KOPT-K1 (cell line): ENCODE measurements at regions not wholly inside any gene's neighbourhood (a gene's known extent, or its start where the extent isn't known, plus 50 kb on each side); places are given as distances from the start of the nearest gene placed in this dataset.

ENCODE experiments used
- H3K27ac ChIP-seq: fragments of 200-600 bp; sonication (generic); 2 replicates; pipeline ENCODE4 v1.5.1; 2016; ENCODE audit warnings: antibody characterized with exemption, mild to moderate bottlenecking, low read depth, low read length; ENCODE audit not compliant: poor library complexity, severe bottlenecking
- H3K36me3 ChIP-seq: fragments of 200-600 bp; sonication (generic); 2 replicates; pipeline ENCODE4 v1.5.1; 2017; ENCODE audit warnings: antibody characterized with exemption, mild to moderate bottlenecking, low read length, moderate library complexity; ENCODE audit not compliant: insufficient read depth
- H3K9me3 ChIP-seq: fragments of 200-600 bp; sonication (generic); 2 replicates; pipeline ENCODE4 v1.5.1; 2017; ENCODE audit warnings: antibody characterized with exemption, low read length, mild to moderate bottlenecking; ENCODE audit not compliant: insufficient read depth, poor library complexity, severe bottlenecking

DNA sequence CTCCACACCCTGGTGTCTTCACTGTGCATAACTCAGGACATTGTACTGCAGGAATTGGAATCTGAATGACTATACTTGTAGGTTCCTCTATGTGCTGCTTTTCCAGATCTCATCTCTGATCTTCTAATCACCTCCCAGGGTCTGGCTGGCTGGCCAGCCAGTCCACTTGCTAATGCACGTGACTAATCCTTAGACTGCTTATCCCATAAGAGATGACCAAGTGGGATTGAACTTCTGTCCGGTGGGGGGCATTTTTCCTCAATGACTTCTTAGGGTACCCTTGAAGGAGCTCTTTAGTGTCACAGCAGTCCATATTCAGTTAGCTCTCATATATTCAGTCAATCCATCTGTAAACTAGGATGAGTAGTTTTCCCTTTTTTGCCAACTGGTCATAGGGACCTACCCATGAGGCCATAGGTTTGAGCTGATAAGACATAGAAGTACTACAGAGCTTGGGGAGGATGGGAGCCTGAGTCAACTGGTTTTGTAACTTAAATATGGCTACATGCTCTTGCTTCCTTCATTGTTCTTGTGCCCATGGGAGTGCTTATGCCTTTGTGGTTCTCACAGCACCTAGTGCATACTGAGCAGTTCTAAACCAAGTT lies 71.9 kb upstream of the WDR1 start:
- H3K27ac ChIP-seq: no peak overlapping the region
- no peaks in the 10 kb centered on the region for H3K9me3 ChIP-seq
- no peaks in the 10 kb centered on the region for H3K36me3 ChIP-seq

DNA sequence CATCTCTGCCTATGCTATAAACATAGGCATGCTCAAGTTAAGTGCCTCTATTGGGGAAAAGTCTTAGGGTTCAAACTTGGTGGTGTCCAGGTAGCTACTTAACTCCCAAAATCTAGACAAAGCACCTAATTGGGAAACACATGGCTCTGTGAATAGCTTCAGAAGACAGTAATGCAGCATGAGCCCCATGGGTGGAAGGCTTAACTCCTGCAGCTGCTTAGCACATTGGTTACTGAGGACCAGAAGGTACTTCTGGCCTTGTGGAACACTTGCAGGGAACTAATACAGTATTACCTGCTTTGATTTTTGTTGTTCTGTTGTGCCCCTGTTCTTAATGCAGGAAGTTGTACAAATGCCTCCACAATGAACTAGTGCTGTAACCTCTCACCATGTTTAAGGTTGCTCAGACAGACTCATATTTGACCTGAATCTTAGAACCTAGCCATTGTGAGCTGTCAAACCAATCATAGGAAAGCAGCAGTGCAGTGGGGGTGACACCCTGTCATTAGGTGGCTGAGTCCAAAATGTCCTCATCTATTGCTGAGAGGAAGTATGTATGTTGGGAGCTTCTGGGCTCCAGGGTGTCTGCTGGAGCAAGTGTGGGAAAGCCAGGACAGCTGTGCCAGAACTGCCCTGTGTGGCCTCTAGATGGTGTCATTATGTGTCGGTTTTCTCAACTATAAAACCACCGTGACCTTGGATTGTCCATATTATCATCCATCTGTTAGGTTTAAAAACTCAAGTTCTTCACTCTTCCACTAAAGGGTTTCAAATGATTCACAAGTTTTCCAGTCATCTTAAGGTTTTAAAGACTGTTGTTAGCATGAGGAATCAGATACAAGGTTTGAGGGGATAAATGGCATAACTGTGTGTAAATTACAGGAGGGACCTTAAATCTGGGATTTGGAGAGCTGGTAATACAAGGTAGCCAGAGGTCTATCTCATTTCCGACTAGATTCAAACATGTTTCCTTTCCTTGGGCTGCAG lies 69.9 kb upstream of the WDR1 start:
- Histone ChIP-seq H3K36me3 (no peaks in the 10 kb centered on the region), H3K27ac (no peak overlapping the region), H3K9me3 (no peaks in the 10 kb centered on the region)

GRCh38 chr4:10185518-10186227 lies 69.1 kb upstream of the WDR1 start:
- Histone ChIP-seq H3K36me3 (no peaks in the 10 kb centered on the region), H3K27ac (no peak overlapping the region), H3K9me3 (no peaks in the 10 kb centered on the region)

- peaks cover 5% of the 10 kb centered on the region for H3K9me3 ChIP-seq
- no peak overlapping the region for H3K27ac ChIP-seq
- H3K36me3 ChIP-seq: no peaks in the 10 kb centered on the region
These were observed 67.9 kb upstream of the WDR1 start for GRCh38 chr4:10184501-10184938.

DNA sequence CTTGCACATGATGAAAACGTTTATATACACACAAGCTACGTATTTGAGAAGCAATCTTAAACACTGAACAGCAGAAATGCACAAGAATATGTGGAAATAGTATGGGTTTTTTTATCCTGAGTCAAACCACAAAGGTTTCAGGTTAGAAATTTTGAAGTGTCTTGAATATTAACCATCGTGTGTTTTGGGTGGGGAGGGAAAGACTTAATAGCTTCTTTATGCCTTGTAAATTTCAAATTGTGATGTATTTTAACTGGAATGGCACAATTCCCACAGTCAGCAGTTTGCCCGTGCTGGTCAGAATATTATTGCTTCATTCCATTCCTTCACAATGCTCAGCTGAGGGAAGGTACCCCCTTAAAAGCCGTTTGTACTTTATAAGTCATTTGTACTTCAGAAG lies 67.4 kb upstream of the WDR1 start:
- H3K27ac ChIP-seq: no peak overlapping the region
- no peaks in the 10 kb centered on the region for H3K36me3 ChIP-seq
- peaks cover 5% of the 10 kb centered on the region for H3K9me3 ChIP-seq

DNA sequence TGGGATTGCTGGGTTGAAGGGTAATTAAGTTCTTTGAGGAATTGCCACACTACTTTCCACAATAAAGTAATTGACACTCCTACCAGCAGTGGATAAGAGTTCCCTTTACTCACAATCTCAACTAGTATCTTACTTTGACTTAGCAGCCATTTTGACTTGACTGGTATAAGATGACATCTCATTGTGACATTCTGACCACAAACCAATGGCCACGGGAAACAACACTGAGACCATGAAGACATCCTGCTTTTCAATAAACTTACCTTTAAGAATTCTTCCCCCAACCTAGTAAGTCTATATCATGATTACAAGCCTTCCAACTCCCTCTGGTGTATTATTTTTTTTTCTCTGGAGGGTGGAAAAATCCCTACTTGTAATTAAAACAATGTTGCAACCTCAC lies 66.9 kb upstream of the WDR1 start:
- H3K36me3 ChIP-seq: no peaks in the 10 kb centered on the region
- H3K27ac ChIP-seq: no peak overlapping the region
- H3K9me3 ChIP-seq: peaks cover 5% of the 10 kb centered on the region

DNA sequence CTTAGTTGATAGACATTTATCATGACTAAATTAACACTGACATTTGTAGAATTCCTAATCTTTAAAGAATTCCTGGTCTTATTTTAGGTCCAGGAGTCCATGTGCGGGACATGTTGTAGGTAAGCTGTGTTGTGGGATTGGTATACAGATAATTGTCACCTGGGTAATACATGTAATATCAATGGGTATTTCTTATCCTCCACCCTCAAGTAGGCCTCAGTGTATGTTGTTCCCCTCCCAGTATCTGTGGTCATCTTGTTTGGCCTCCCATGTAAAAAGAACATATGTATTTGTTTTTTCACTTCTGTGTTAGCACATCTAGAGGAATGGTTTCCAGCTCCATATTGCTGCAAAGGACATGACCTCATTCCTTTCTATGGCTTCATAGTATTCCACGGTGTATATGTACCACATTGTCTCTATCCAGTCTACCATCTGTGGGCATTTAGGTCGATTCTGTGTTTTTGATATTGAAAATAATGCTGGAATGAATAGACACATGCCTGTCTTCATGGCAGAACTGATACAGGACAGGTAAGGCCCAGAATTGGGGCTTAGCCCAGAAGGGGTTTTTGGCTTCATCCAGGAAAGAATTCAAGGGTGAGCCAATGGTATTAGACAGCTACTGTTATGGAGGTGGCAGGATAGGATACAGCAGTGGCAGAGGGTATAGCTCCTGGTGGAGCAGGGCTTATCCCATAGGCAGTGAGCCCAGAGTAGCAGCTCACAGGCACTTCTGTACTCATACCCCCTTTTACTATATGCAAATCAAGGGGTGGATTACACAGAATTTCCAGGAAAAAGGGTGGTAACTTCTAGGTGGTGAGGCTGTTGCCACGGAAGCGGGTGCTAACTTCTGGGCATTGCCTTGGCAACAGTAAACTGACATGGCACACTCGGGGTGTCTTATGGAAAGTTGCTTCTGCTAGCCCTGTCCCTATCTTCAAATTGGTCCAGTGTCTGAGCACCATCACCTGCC lies 66.1 kb upstream of the WDR1 start:
- Histone ChIP-seq H3K9me3 (peaks cover 5% of the 10 kb centered on the region), H3K36me3 (no peaks in the 10 kb centered on the region), H3K27ac (no peak overlapping the region)

DNA sequence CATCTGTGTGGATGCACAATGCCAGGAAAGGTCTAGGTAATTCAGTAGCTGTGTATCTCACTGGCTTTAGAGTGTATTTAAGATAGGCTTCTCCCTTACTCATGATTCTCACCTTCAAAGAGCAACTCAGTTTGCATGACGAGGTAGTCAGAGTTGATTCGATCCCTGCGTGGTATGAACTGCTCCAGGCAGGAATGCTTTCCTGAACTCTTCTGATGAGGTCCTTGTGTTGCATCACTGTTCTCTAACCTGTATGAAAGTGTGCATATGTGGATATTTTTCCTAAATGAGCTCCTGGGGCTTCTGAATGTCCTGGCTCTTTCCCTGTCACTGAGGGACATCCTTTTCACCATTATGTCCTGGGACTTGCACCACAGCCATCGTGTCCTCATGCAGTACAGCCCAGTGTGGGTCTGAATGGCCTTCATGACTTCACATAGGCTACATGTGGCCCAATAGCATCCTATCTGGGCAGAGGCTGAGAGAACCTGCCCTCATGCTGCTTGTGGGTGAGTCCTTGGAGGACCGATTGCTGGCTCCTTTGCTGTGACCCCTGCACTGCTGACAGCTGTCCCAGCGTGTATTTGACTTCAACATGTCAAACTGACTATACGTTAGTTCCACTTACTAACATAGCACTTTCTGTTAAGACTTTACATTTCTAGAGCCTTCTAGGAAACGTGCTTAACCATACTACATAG lies 65.3 kb upstream of the WDR1 start:
- no peaks in the 10 kb centered on the region for H3K36me3 ChIP-seq
- H3K27ac ChIP-seq: peak overlapping the region; percentile 36
- peaks cover 5% of the 10 kb centered on the region for H3K9me3 ChIP-seq

DNA sequence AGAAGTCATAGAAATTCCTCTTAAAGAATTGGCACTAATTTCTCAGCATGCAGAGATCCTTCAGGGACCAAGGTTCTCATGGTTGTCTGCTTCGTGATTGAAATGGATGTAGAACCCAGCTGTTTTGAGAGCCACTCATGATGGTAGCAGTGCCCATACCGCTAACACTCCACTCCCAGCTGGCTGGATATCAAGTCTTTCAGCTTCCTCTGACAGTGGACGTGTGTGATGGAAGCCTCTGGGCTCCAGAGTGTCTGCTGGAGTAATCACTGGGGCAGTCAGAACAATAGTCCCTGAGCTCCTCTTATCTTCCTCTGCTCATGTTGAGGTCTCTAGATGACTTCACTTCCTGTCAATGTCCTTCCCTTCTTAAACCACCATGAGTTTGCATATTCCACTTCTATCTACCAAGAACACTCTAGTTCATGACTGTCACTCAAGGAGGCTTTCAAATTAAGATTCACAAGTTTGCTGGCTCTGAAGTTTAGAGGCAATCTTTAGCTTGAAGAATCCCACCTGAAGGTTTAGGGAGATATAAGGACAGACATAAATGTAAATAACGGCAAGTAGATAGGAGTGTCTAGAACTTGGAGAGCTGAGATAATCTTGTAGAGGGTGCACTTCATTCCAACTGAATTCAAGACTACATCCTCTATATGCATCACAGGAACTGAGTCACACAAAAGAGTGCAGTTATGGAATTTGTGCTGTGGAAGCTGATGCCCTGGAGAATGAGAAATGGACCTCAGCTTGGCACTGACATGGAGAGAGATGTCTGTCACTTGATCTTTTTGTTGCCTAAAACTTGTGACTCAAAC lies 64.5 kb upstream of the WDR1 start:
- peaks cover 5% of the 10 kb centered on the region for H3K9me3 ChIP-seq

DNA sequence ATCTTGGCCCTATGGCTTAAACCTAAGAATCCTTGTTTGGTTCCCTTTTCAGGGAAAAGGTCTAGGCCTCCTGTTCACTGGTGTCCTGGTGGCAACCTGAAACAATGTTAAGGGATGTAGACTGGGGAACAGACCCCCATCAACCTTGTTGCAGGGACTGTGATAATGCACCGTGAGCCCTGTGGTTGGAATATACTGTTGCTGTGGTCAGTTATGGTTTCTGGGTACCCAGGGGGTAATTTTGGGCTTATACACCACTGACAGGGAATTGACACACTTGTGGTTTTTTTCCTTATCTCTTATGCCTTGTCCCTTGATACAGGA lies 64.0 kb upstream of the WDR1 start:
- no peaks in the 10 kb centered on the region for H3K36me3 ChIP-seq
- H3K27ac ChIP-seq: peak overlapping the region; percentile 36
- peaks cover 5% of the 10 kb centered on the region for H3K9me3 ChIP-seq

More for the DNA sequence above, 64.5 kb upstream of the WDR1 start:
- Histone ChIP-seq H3K27ac (peak overlapping the region; percentile 36), H3K36me3 (no peaks in the 10 kb centered on the region)

DNA sequence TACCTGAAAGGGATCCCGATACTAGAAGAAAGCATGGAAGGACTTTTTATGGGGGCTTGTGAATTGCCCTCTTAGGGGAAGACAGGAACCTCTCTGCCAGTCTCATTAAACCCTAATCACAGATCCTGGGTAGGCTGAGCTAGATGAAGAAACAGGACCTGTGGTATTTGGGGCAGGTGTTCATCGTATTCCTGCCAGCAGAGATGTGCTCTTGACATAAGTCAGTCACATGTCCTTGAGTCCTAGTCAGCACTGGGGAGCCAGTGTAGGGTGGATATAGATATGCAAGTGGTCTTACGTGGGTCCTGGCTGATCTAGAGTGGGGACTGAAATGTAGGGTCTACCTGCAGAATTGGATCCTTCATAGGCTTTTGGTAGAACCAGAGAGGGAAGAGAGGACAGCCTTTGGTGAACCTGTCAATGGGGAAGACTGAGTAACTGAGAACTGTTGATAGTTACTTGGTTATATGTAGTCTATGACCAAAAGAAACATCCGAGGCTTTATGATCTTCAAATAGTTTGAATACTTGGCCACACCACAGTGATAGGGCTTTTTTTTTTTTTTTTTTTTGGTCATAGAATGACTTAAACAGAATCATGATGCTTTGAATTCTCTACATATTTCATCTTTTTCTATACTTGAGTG lies 63.5 kb upstream of the WDR1 start:
- H3K9me3 ChIP-seq: peaks cover 5% of the 10 kb centered on the region
- no peaks in the 10 kb centered on the region for H3K36me3 ChIP-seq
- H3K27ac ChIP-seq: no peak overlapping the region

GRCh38 chr4:10178763-10179162 lies 62.2 kb upstream of the WDR1 start:
- no peaks in the 10 kb centered on the region for H3K36me3 ChIP-seq
- H3K9me3 ChIP-seq: peaks cover 5% of the 10 kb centered on the region
- H3K27ac ChIP-seq: no peak overlapping the region

- no peaks in the 10 kb centered on the region for H3K36me3 ChIP-seq
- no peak overlapping the region for H3K27ac ChIP-seq
- H3K9me3 ChIP-seq: peaks cover 5% of the 10 kb centered on the region
These were observed 59.0 kb upstream of the WDR1 start for GRCh38 chr4:10175626-10176025.
